ENCODE measurements at regions not wholly inside any gene's neighbourhood (a gene's known extent, or its start where the extent isn't known, plus 50 kb on each side); places are given as distances from the start of the nearest gene placed in this dataset.

- TF ChIP-seq SMAD4 (CRISPR knock-in tag; conservative IDR thresholded peaks at IDR 0.05) (no peak), CREB1 (IDR thresholded peaks at IDR 0.05) (no peak), CREB1 (CRISPR knock-in tag; IDR thresholded peaks at IDR 0.05) (no peak), SMC3 (conservative IDR thresholded peaks at IDR 0.05; ENCODE audit: insufficient read depth, low read depth, low read length) (no peak), MAX (CRISPR knock-in tag; IDR thresholded peaks at IDR 0.05) (no peak), CTCF (IDR thresholded peaks at IDR 0.05 in 2 of 3, conservative IDR thresholded peaks at IDR 0.05 in 1 of 3; ENCODE audit: insufficient read depth in 2 of 3, low read depth in 1 of 3, low read length in 3 of 3) (no peak), CUX1 (CRISPR knock-in tag; IDR thresholded peaks at IDR 0.05) (no peak), POU5F1 (IDR thresholded peaks at IDR 0.05; ENCODE audit: borderline replicate concordance, low read depth, low read length, partially characterized antibody) (no peak), TCF7L2 (IDR thresholded peaks at IDR 0.05; ENCODE audit: low read depth, low read length) (no peak)
Observed at GRCh38 chr5:159811712-159812111, 104.6 kb upstream of the ADRA1B start.
